Anterior cingulate cortex (tissue), 58 donors: ENCODE measurements at regions not wholly inside any gene's neighbourhood (a gene's known extent, or its start where the extent isn't known, plus 50 kb on each side); places are given as distances from the start of the nearest gene placed in this dataset.

ENCODE experiments used
- DNase-seq, 58 donors: peaks; one replicate each; lab custom pipeline; 2025; lab: John Stamatoyannopoulos, UW

- DNase-seq = no peak
Measured at GRCh38 chr6:126145351-126145750, 159.0 kb downstream of the TRMT11 start.

- DNase-seq = no peak
Measured at GRCh38 chr6:126147291-126147815, 161.0 kb downstream of the TRMT11 start.

GRCh38 chr6:126148853-126149252 is 162.5 kb downstream of the TRMT11 start:
- no peak for DNase-seq

GRCh38 chr6:126152372-126152745 is 166.0 kb downstream of the TRMT11 start:
- DNase-seq = no peak

- DNase-seq = no peak
Measured at GRCh38 chr6:126153661-126154060, 167.3 kb downstream of the TRMT11 start.

GRCh38 chr6:126156973-126157372 is 170.6 kb downstream of the TRMT11 start:
- DNase-seq = no peak

GRCh38 chr6:126167726-126168125 is 172.2 kb upstream of the CENPW start:
- no peak for DNase-seq

- no peak for DNase-seq
Measured at GRCh38 chr6:126170433-126170832, 169.5 kb upstream of the CENPW start.

- no peak for DNase-seq
Measured at GRCh38 chr6:126170978-126171382, 168.9 kb upstream of the CENPW start.

- no peak for DNase-seq
Measured at GRCh38 chr6:126172131-126172530, 167.8 kb upstream of the CENPW start.

GRCh38 chr6:126173265-126173664 is 166.7 kb upstream of the CENPW start:
- DNase-seq = no peak

- no peak for DNase-seq
Measured at GRCh38 chr6:126174697-126175096, 165.2 kb upstream of the CENPW start.

- DNase-seq = no peak
Measured at GRCh38 chr6:126175251-126175650, 164.7 kb upstream of the CENPW start.

- no peak for DNase-seq
Measured at GRCh38 chr6:126176282-126176681, 163.6 kb upstream of the CENPW start.

- DNase-seq = no peak
Measured at GRCh38 chr6:126180585-126180984, 159.3 kb upstream of the CENPW start.

- DNase-seq = no peak
Measured at GRCh38 chr6:126181173-126181741, 158.7 kb upstream of the CENPW start.

GRCh38 chr6:126181890-126182289 is 158.0 kb upstream of the CENPW start:
- no peak for DNase-seq

GRCh38 chr6:126182650-126183311 is 157.1 kb upstream of the CENPW start:
- DNase-seq = peak in 1 of 58 donors; percentile 1

GRCh38 chr6:126185774-126186173 is 154.1 kb upstream of the CENPW start:
- no peak for DNase-seq

GRCh38 chr6:126188279-126188909 is 151.5 kb upstream of the CENPW start:
- DNase-seq = no peak

GRCh38 chr6:126195625-126196236 is 144.2 kb upstream of the CENPW start:
- no peak for DNase-seq
